HUES48 (cell line): ENCODE measurements at regions not wholly inside any gene's neighbourhood (a gene's known extent, or its start where the extent isn't known, plus 50 kb on each side); places are given as distances from the start of the nearest gene placed in this dataset.

Experiments
- H3K27ac ChIP-seq: one replicate; pipeline ENCODE4 v1.7.0; 2013; ENCODE audit warnings: low read depth, low read length, inconsistent platforms
- H3K27me3 ChIP-seq: 2 replicates; pipeline ENCODE4 v1.6.1; 2013; ENCODE audit warnings: mild to moderate bottlenecking, low read length; ENCODE audit not compliant: control insufficient read depth, insufficient read depth
- H3K36me3 ChIP-seq: 2 replicates; pipeline ENCODE4 v1.6.1; 2013; ENCODE audit warnings: low read length; ENCODE audit not compliant: control insufficient read depth, insufficient read depth
- H3K4me1 ChIP-seq: 2 replicates; pipeline ENCODE4 v1.6.1; 2013; ENCODE audit warnings: mild to moderate bottlenecking, low read length; ENCODE audit not compliant: control insufficient read depth, insufficient read depth
- H3K4me3 ChIP-seq: 2 replicates; pipeline ENCODE4 v1.5.1; 2013; ENCODE audit warnings: mild to moderate bottlenecking, low read depth, low read length
- H3K9ac ChIP-seq: 2 replicates; pipeline ENCODE4 v1.6.1; 2013; ENCODE audit warnings: mild to moderate bottlenecking, low read depth, low read length, moderate library complexity
- H3K9me3 ChIP-seq: 2 replicates; pipeline ENCODE4 v1.6.1; 2013; ENCODE audit warnings: low read length; ENCODE audit not compliant: control insufficient read depth, insufficient read depth

DNA sequence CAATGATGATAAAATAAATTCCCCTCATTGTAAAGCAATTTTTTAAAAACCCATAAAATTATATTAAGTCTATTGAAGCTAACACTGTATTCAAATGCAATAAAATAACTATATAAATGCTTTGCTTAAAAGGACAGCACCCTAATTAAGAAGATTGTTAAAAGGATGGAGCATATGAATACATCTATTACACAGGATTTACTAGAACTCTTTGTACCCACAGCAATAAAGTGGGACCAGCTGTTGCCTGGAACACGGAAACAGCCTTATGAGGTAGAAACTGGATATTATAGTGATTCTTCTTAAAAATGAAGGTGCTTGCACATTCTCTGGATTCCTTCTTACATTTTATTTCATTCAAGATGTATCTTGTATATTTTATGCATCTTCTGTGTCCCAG is 298.7 kb upstream of the KLF3 start:
- no peaks in the 10 kb centered on the region for H3K4me1 ChIP-seq
- no peak overlapping the region for H3K27ac ChIP-seq
- no peak overlapping the region for H3K9ac ChIP-seq
- H3K4me3 ChIP-seq: no peak overlapping the region
- H3K36me3 ChIP-seq: no peaks in the 10 kb centered on the region
- H3K9me3 ChIP-seq: no peaks in the 10 kb centered on the region
- H3K27me3 ChIP-seq: no peaks in the 10 kb centered on the region

DNA sequence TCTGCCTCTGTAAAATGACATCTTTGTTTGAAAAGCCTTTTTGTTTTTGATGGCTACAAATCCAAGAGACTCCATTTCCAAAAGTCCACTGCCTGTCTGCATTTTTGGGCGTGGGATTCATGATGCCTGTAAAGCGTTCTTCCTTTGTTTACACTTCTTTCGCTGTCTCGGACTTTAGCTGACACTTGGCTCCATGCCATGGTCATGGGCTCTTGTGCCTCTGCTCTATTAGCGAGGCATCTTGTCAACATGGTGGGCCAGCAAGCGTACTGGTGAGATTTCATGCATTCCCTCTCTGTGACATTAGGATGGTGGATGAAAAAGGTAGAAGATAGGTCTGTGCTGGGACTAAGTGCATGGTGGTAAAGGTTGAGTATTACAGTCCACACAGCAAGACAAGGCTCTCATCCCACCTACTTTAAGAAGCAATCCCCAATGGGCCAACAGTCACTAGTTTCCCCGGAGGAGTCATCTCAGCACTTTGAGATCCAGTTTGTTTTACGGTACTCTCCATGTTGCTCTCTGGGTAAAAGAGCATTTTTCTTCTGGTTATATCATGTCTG is 298.2 kb upstream of the KLF3 start:
- Histone ChIP-seq H3K4me3 (no peak overlapping the region), H3K9me3 (no peaks in the 10 kb centered on the region), H3K4me1 (no peaks in the 10 kb centered on the region), H3K27me3 (no peaks in the 10 kb centered on the region), H3K27ac (no peak overlapping the region), H3K36me3 (no peaks in the 10 kb centered on the region), H3K9ac (no peak overlapping the region)

DNA sequence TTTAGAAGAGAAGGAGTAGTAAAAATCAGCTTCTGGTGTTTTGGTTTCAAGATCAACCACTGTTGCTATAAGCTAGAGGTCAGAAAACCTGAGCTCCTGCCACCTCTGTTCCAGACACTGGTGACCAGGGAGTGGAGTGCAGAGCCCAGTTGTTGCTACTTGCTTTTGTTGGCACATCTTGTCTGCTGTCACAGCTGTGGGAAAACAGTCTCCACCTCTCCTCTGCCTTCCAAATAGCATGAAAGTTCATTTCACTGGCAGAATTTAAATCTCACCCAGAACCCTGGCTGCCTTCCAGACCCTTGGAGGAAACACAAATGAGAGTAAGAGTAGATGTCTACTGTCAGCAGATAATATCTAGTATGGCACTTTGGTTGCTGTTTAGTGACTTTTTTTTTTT is 297.5 kb upstream of the KLF3 start:
- Histone ChIP-seq H3K4me1 (no peaks in the 10 kb centered on the region), H3K27me3 (no peaks in the 10 kb centered on the region), H3K9ac (no peak overlapping the region), H3K9me3 (no peaks in the 10 kb centered on the region), H3K36me3 (no peaks in the 10 kb centered on the region), H3K4me3 (no peak overlapping the region), H3K27ac (no peak overlapping the region)

DNA sequence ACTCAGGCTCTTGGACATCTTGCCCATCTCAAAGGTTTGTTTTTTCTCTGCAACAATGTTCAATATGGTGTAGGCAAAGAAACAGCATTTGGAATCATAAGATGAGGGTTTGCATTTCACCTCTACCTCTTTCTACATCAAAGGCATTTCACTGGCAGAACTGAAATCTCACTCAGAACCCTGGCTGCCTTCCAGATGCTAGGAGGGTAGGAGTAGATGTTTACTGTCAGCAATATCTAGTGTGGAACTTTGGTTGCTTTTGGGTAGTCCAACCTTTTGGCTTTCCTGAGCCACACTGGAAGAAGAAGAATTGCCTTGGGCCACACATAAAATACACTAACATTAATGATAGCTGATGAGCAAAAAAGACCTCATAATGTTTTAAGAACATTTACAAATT is 297.0 kb upstream of the KLF3 start:
- no peak overlapping the region for H3K27ac ChIP-seq
- H3K4me1 ChIP-seq: no peaks in the 10 kb centered on the region
- H3K27me3 ChIP-seq: no peaks in the 10 kb centered on the region
- H3K9ac ChIP-seq: no peak overlapping the region
- H3K9me3 ChIP-seq: no peaks in the 10 kb centered on the region
- no peak overlapping the region for H3K4me3 ChIP-seq
- H3K36me3 ChIP-seq: no peaks in the 10 kb centered on the region

DNA sequence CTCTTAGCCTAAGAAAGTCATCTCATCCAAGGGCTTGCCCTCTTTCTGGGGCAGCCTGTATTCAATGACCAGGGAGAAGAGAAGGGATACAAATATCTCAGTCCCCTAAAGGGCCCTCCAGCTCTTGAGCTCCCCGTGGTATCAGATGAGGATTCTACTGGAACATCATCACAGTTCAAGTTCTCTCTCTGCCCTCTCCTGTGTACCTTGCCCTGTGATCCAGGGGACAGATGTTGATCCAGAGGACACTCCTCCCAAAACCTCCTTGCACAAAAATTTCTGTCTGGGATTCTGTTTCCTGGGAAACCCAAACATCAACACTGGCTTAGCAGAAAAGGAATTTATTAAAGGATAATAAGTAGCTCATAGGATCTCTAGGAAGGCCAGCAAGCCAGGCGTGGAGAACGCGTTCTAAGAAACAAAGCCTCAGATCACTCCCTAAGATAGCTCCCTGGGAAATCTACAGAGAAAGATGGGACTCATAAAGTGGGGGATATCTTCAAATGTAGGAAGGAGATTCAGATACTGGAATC is 296.3 kb upstream of the KLF3 start:
- no peaks in the 10 kb centered on the region for H3K27me3 ChIP-seq
- H3K36me3 ChIP-seq: no peaks in the 10 kb centered on the region
- no peaks in the 10 kb centered on the region for H3K4me1 ChIP-seq

DNA sequence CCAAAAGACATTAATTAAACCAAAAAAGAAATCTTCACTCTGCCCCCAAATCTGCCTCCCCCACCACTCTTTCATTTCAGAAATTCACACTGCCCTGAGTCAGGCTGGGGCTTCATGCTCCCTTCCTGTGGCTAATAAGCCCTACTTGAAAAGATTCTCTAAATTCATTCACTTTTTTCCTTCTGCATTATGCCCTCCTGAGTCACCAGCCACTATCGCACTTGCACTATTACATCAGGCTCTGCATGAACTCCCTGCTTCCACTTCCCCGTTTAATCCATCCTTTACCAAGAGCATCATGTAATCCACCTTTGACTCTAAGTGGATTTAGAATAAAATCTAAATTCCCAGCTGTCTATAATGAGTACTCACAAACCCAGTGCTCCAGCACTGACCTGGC is 295.4 kb upstream of the KLF3 start:
- H3K9me3 ChIP-seq: no peaks in the 10 kb centered on the region
- no peak overlapping the region for H3K9ac ChIP-seq
- no peak overlapping the region for H3K27ac ChIP-seq
- no peak overlapping the region for H3K4me3 ChIP-seq
- H3K36me3 ChIP-seq: no peaks in the 10 kb centered on the region
- no peaks in the 10 kb centered on the region for H3K27me3 ChIP-seq
- no peaks in the 10 kb centered on the region for H3K4me1 ChIP-seq

More for the DNA sequence above, 296.3 kb upstream of the KLF3 start:
- Histone ChIP-seq H3K9me3 (no peaks in the 10 kb centered on the region), H3K4me3 (no peak overlapping the region), H3K27ac (no peak overlapping the region), H3K9ac (no peak overlapping the region)

DNA sequence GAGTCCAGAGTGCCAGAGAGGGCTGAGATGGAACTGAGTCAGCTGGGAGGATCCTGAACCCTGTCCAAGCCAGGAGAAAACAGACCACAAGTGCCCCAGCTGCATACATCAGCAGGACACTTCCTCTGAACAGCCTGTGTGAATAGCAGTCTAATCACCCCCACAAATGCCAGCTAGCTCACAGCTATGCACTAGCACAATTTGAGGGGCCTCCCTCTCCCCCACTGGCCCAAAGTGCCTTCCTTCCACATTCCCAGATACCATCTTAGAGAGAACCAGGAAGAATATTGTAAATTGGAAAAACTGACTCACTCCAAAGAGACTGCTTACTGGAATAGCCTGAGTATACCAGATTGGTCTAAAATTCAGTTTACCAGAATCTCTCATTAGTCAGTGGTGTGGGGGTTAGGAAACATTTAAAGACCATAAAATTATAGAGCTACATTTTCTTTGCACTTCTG is 292.6 kb upstream of the KLF3 start:
- no peaks in the 10 kb centered on the region for H3K4me1 ChIP-seq
- no peaks in the 10 kb centered on the region for H3K36me3 ChIP-seq
- no peaks in the 10 kb centered on the region for H3K27me3 ChIP-seq
- no peak overlapping the region for H3K27ac ChIP-seq
- no peaks in the 10 kb centered on the region for H3K9me3 ChIP-seq
- H3K9ac ChIP-seq: no peak overlapping the region
- no peak overlapping the region for H3K4me3 ChIP-seq

DNA sequence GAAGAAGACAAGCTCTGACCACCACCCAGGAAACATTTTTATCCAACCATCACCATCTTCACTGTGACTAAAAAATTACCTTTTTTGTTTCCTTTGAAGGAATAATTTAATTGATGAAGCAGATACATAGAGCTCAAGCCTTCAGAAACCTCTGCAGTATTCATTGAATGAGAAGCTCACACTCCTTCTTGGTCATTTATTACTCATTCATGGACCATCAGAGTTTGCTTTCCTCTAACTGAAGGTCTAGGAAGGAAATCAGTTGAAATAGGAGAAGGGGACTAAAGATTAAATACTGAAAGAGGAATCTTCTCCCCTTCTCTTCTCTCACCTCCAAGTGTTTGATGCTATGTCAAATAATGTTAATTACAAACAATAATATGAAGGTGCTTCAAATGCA is 290.6 kb upstream of the KLF3 start:
- no peaks in the 10 kb centered on the region for H3K9me3 ChIP-seq
- no peaks in the 10 kb centered on the region for H3K27me3 ChIP-seq
- no peaks in the 10 kb centered on the region for H3K36me3 ChIP-seq
- no peak overlapping the region for H3K4me3 ChIP-seq
- no peaks in the 10 kb centered on the region for H3K4me1 ChIP-seq
- no peak overlapping the region for H3K27ac ChIP-seq
- no peak overlapping the region for H3K9ac ChIP-seq

DNA sequence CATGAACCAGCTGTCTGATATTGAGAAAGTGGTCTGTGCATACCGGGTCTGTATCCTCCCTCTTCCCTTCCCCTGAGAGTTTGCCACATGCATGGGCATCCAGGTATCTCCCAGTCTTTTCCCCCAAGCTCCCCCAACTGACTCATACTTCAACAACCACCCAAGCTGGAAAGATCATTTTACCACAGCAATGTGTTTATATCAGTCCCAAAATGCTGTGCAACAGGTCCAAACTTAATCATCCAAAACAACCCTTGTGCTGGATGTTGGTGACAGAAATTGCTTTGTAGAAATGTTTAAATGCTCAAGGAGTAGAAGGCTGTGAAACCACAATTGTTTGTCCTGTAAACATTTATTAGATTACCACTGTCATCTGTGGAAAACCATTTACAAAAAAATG is 286.8 kb upstream of the KLF3 start:
- H3K9me3 ChIP-seq: no peaks in the 10 kb centered on the region
- no peak overlapping the region for H3K4me3 ChIP-seq
- no peaks in the 10 kb centered on the region for H3K27me3 ChIP-seq
- H3K36me3 ChIP-seq: no peaks in the 10 kb centered on the region
- H3K4me1 ChIP-seq: no peaks in the 10 kb centered on the region
- H3K9ac ChIP-seq: no peak overlapping the region
- no peak overlapping the region for H3K27ac ChIP-seq

DNA sequence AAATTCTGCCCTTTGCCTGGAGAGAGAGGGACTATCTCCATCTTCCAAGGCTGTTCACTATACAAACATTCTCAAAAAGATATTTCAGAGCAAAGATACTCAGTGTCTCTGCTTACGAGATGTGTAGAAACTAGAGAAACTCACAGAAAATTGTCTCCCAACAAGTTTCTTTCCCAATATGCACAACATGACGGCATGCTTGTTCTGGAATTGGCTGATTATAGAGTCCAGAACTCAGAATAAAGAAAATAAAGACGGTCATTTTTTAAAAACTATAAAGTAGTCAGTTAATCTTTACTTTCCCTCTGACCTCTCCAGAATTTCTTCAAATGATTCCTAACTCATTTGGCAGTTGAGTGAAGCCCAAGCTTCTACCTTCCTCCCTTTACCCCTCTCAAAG is 285.5 kb upstream of the KLF3 start:
- no peaks in the 10 kb centered on the region for H3K27me3 ChIP-seq
- no peaks in the 10 kb centered on the region for H3K36me3 ChIP-seq
- H3K27ac ChIP-seq: no peak overlapping the region
- no peak overlapping the region for H3K4me3 ChIP-seq
- H3K4me1 ChIP-seq: no peaks in the 10 kb centered on the region
- H3K9ac ChIP-seq: no peak overlapping the region
- no peaks in the 10 kb centered on the region for H3K9me3 ChIP-seq

DNA sequence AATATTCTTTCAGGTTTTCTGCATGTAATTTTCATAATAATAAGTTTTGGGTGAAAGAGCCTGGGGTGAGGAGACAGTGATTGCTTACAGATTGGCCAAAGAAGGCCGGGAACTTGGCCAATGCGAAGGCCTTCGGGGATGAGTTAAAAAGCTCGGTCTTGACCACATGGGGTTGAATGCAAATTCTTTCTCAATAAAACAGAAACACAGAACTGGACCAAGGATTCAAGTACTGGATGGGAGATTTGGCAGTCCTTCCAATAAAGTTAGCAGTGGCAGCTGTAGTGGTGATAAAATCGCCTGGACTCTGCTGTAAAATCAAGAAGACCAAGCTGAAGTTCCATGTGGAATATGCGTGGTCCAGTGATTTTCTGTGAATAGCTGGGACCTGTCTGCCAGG is 282.2 kb upstream of the KLF3 start:
- Histone ChIP-seq H3K36me3 (no peaks in the 10 kb centered on the region), H3K4me1 (no peaks in the 10 kb centered on the region), H3K27me3 (no peaks in the 10 kb centered on the region)

More for the DNA sequence above, 282.2 kb upstream of the KLF3 start:
- Histone ChIP-seq H3K27ac (no peak overlapping the region), H3K9me3 (no peaks in the 10 kb centered on the region), H3K4me3 (no peak overlapping the region), H3K9ac (no peak overlapping the region)
